Renal pelvis (tissue), 1 donor: ENCODE measurements at regions not wholly inside any gene's neighbourhood (a gene's known extent, or its start where the extent isn't known, plus 50 kb on each side); places are given as distances from the start of the nearest gene placed in this dataset.
A peak's percentile ranks its signal among the peaks of the same experiment; 100 is the strongest.
"Not testable (repeated sequence)": the region's sequence is repeated elsewhere in the genome, so short reads cannot be mapped to it uniquely, and the experiment has no call there.

Experiments used
- DNase-seq: peaks from one replicate; pipeline ENCODE4 v3.0.0-alpha.2; 2013

- no peak for DNase-seq
Observed at GRCh38 chr6:22748681-22749080, 179.3 kb downstream of the HDGFL1 start.

DNA sequence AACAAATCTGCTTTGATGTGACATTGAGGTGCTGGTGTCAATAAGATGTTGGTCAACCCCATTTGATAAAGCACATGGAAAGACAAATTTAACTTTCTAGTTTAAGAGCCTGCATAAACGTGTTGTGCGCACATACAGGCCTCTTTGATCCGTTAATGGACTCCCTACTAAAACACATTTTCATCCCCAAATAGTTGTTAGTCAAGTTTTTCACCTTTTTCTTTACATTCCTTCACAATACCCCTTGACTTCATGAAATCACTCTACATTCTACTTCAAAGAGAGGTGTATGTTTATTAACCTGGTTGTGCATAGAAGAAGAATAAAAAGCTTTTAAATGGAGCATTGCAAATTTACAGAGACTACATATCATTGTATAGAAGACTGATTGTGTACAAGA, 180.3 kb downstream of the HDGFL1 start:
- DNase-seq, result no peak

GRCh38 chr6:22751223-22751622, 181.9 kb downstream of the HDGFL1 start:
- no peak for DNase-seq

- no peak for DNase-seq
Observed at GRCh38 chr6:22752522-22752921, 183.2 kb downstream of the HDGFL1 start.

GRCh38 chr6:22754061-22754460, 184.7 kb downstream of the HDGFL1 start:
- DNase-seq, result no peak

GRCh38 chr6:22755605-22756004, 186.2 kb downstream of the HDGFL1 start:
- no peak for DNase-seq

DNA sequence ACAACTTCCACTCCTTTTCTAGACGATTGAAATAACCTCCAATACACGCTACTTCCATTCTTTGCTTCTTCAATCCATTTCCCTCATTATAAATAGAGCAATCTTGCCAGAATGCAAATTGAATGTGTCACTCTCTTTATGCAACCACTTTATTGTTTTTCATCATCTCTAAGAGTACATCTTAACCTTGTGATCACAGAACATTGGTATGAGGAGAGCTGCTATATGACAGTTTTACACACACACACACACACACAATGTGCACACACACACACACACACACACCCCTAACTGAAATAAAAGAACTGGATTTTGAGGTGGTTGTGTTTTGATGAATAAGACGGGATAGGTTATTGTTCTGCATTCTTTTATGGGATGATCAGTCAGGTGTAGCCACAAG, 187.0 kb downstream of the HDGFL1 start:
- no peak for DNase-seq

DNA sequence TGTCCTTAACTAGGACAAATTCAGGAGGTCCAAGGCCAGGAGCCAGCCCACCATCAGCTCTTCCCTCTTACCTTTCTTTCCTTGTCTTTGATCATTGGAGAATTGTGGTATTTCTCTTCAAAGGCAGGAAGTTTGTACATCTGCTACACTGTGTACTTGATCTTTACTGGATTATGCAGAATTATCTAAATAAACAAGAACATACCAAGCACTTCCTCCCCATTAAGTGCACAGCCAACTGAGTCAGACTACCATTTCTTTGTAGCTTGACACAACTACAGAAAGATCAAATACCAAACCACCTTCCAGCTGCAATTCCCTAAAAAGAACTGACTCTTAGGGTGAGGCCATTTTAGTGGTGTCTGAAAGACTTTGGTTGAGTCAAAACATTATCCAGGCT, 195.1 kb downstream of the HDGFL1 start:
- no peak for DNase-seq

DNA sequence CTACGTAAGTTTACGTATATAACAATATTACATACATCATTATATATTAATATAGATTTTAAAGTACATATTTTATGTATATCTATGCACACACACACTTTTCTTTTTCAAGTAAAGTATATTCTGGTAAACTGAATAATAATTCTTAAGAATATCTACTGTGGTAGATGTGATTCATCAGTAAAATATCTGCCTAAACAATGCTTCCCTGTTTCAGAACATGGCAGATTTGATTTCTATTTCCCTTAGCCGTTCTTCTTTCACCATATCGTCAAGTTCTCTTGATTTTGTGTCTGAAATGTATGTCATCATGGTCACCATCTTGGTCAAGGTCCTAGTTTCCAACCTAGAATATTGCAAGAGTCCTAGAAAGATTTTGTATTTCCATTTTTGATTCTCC, 195.6 kb downstream of the HDGFL1 start:
- DNase-seq, result no peak

DNA sequence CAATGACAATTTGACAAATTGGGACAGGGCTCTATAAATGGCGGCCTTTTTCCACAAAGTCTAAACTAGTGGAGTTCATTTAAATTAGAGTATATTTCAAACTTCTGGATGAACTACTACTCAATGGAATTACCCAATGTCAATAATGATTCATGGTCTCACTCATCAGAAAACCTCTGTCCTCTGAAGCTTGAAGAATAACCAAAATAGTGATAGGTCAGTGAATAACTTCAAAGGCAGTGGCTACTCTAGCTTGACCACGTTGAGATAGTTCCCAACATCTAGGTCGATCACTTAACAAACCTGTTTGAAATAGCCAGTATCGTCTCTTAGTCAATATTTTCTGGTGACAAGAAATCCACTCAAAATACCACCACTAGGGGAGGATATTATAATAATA, 197.6 kb downstream of the HDGFL1 start:
- no peak for DNase-seq

DNA sequence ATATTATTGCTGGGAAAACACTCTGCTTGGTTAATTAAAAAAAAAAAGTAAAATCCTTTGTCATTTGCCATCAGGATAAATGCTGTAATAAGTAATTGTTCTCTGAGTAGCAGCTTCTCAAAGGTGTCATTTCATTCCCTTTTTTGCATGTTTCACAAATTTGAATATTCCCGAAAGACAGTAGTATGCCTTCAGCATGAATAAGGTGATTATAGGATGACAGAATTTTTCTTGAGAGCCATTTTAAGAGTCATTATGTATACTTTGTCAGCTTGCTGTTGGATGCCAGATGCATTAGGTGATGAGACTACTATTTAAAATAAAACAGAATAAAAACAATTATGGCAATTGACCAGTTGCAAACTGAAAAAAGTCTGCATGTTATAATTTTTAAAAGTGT, 200.7 kb downstream of the HDGFL1 start:
- no peak for DNase-seq

GRCh38 chr6:22774129-22774528, 204.8 kb downstream of the HDGFL1 start:
- no peak for DNase-seq

DNA sequence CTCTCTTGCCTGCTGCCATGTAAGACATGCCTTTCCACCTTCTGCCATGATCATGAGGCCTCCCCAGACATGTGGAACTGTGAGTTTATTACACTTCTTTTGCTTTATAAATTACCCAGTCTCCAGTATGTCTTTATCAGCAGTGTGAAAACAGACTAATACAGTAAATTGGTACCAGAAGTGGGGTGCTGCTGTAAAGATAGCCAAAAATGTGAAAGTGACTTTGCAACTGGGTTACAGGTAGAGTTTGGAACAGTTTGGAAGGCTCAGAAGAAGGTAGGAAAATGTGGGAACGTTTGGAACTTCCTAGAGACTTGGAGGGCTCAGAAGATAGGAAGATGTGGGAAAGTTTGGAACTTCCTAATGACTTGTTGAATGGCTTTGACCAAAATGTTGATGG, 209.1 kb downstream of the HDGFL1 start:
- not testable (repeated sequence) for DNase-seq

- DNase-seq, result no peak
Observed at GRCh38 chr6:22779062-22779461, 209.7 kb downstream of the HDGFL1 start.

DNA sequence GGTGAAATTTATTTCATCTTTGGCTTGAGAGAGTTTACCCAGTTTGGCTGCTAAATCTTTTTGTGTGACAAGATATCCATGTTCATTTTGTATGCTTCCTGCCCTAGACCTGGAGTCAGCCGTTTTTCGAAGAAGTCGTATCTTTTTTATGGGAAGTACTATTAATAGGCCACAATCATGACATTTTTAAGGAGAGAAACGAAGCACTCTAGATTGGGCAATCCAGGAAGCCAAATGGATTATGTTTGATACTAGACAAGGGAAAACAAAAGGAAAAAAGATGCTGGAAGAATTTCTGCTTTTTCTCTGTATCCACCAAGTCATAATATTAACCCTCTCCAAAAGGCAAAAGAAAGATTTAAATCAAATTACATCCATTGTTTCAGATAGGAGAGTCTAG, 214.6 kb downstream of the HDGFL1 start:
- peak; percentile 47 for DNase-seq

- peak; percentile 65 for DNase-seq
Observed at GRCh38 chr6:22784601-22785410, 215.4 kb downstream of the HDGFL1 start.

GRCh38 chr6:22788038-22788437, 218.7 kb downstream of the HDGFL1 start:
- no peak for DNase-seq

GRCh38 chr6:22789315-22789714, 219.9 kb downstream of the HDGFL1 start:
- DNase-seq, result no peak

GRCh38 chr6:22794844-22795243, 225.5 kb downstream of the HDGFL1 start:
- DNase-seq, result no peak

DNA sequence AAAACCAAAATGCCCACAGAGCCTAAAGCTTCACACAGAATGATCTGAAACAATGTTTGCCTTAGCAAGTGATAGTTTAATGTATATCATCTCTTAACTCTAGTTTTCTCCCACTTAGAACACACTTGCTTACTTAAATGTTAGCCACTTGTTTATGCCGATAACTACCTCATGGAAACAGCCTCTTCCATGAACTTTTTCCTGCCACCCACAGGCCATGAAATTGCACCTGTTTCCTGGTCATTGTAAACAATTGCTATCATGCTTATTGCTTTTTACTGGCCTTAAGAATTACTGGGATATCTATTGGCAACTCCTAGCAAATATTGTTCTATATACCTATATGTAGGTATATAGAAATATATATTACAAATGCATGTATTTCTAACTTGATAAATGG, 231.1 kb downstream of the HDGFL1 start:
- DNase-seq, result no peak

DNA sequence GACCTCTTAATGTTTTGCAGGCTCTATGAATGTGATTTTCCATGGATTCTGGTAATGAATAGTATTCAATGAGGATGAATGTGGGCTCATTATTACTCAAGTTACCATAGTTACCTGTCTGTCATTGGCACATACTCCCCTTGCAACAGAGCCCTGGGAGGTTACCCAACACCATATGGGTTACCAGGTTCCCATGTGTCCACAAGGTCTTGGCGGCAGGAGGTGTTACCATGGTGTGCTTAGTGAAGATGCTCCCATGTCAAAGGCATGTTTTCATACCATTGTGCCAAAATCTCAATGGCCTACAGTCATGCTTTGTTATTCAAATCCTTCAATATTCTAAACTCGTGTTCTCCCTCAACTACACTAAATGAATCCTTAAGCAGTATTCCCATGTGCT, 232.5 kb downstream of the HDGFL1 start:
- no peak for DNase-seq

DNA sequence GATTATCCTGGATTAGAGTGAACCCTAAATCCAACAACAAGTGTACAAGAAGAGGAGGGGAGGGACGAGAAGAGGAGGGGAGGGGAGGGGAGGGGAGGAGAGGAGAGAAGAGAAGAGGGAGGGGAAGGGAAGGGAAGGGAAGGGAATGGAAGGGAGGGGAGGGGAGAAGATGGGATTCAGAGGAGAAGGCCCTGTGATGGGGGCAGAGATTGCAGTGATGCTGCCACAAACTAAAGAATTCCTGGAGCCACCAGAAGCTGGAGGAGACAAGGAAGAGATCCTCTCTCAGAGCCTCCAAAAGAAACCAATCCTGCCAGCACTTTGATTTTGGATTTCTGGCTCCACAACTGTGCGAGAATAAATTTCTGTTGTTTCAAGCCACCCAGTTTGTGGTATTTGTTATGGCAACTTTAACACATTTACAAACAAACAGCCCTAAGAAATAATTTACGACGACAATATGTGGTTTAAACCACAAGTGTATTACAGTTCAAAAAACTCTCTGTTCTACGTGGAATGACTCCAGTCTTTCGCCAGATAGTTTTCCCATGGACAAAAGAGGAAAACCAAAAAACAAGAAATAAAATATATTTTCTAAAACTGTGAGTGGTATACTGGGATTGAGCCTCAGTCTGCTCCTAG, 235.4 kb downstream of the HDGFL1 start:
- no peak for DNase-seq

- DNase-seq, result no peak
Observed at GRCh38 chr6:22807261-22807660, 237.9 kb downstream of the HDGFL1 start.

GRCh38 chr6:22807818-22808217, 238.5 kb downstream of the HDGFL1 start:
- no peak for DNase-seq
